ENCODE measurements at regions not wholly inside any gene's neighbourhood (a gene's known extent, or its start where the extent isn't known, plus 50 kb on each side); places are given as distances from the start of the nearest gene placed in this dataset.

DNA sequence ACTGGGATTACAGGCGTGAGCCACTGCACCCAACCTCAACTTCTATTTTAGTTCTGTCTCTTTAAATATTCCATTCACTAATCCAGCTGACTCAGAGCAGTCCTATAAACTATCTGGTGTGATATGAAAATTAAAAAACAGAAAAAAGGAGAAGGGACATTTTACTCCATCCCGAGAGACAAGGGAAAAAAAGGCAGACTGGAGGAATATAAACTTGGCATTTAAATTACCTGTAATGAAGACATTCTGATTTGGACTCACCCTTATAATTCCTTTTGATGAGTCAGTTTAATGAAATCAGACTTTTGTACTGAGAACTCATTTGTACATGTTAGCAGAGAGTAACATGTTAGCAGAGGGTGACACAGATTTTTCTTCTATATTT is 74.8 kb upstream of the RIOK3 start:
- H3K27ac Mint-ChIP-seq: peak overlapping the region; percentile 72
- no peak for DNase-seq (ENCODE audit: low spot score)
- no peaks in the 10 kb centered on the region for H3K9me3 Mint-ChIP-seq
- peaks cover 11% of the 10 kb centered on the region for H3K4me1 Mint-ChIP-seq (ENCODE audit: low read depth)
- H3K27me3 Mint-ChIP-seq (ENCODE audit: insufficient read depth): peaks cover 7% of the 10 kb centered on the region
- no peak overlapping the region for H3K4me3 Mint-ChIP-seq
- H3K36me3 Mint-ChIP-seq (ENCODE audit: low read depth): no peaks in the 10 kb centered on the region
- intact Hi-C loops (cut with micrococcal nuclease): loop anchor here (1.0 to 5.0 kb wide), 3 partner anchors 146 to 446 kb away; partner anchors contain the start of gene RBBP8

DNA sequence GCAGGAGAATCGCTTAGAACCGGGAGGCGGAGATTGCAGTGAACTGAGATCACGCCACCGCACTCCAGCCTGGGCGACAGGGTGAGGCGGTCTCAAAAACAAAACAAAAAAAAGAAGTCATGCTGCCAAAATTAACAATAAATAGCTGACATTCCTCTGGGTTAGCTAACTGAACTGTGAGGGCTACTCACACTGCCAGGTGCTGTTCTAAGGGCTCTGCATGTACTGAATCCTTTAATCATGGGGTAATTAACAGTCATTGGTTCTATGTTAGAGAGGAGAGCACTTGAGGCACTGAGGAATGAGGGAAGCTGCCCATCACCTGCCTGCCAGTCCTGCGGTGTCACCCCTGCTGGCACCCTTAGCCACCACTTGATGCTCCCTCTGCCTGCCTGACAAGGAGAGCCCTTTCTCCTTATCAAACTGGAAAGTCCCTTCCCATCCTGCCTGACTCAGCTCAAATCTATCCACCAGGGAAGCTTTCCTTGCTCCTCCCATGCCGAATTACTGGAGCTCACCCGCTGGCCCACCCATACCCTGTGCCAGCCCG is 73.0 kb upstream of the RIOK3 start:
- Mint-ChIP-seq H3K27ac (no peak overlapping the region), H3K4me1 (ENCODE audit: low read depth) (peaks cover 21% of the 10 kb centered on the region), H3K36me3 (ENCODE audit: low read depth) (no peaks in the 10 kb centered on the region), H3K4me3 (no peak overlapping the region), H3K9me3 (no peaks in the 10 kb centered on the region), H3K27me3 (ENCODE audit: insufficient read depth) (peaks cover 8% of the 10 kb centered on the region)
- intact Hi-C loops (cut with micrococcal nuclease): no loop called here
- DNase-seq (ENCODE audit: low spot score): no peak

DNA sequence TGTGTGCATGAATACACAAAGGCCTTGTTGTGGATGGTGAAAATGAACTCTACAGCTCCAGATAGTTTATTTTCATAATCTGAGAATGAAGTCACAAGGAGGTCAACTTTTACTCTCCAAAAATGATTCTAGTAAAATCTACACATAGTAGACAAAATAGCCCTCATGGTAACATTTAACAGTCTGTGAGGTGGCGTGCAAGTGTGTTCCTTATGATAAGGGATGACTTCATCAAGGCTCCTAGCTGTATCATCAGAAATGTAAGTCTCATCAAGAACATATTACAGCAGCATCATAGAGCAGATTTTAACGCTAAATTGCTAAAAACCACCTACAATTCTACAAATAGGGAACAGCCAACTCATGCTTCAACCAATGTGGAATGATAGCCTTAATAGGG is 72.3 kb upstream of the RIOK3 start:
- Mint-ChIP-seq H3K4me3 (no peak overlapping the region), H3K4me1 (ENCODE audit: low read depth) (peaks cover 26% of the 10 kb centered on the region), H3K27ac (no peak overlapping the region), H3K36me3 (ENCODE audit: low read depth) (no peaks in the 10 kb centered on the region), H3K27me3 (ENCODE audit: insufficient read depth) (peaks cover 6% of the 10 kb centered on the region), H3K9me3 (no peaks in the 10 kb centered on the region)
- no peak for DNase-seq (ENCODE audit: low spot score)
- intact Hi-C loops (cut with micrococcal nuclease): no loop called here

DNA sequence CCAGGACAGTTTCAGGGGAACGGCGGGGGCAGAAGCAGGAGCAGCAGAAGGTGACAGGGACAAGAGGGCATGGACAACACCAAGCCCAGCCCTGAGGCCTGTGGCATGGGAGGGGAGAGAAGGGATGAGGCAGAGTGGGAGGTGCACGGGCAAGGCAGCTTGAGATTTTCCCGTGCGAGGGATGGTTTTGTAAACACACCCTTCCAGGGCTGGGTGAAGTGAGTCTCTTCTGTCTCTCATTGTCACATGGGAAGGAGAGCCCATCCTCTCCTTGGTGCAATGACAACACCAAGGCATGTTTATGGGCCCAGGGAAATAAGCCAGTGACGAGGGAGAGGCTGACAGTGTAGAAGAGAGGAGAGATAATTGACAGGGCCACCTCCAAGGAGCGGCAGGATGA is 69.6 kb upstream of the RIOK3 start:
- H3K9me3 Mint-ChIP-seq: no peaks in the 10 kb centered on the region
- H3K27me3 Mint-ChIP-seq (ENCODE audit: insufficient read depth): peaks cover 1% of the 10 kb centered on the region
- no peak overlapping the region for H3K4me3 Mint-ChIP-seq
- H3K36me3 Mint-ChIP-seq (ENCODE audit: low read depth): no peaks in the 10 kb centered on the region
- H3K27ac Mint-ChIP-seq: no peak overlapping the region
- H3K4me1 Mint-ChIP-seq (ENCODE audit: low read depth): peaks cover 15% of the 10 kb centered on the region
- intact Hi-C loops (cut with micrococcal nuclease): no loop called here
- DNase-seq (ENCODE audit: low spot score): no peak

DNA sequence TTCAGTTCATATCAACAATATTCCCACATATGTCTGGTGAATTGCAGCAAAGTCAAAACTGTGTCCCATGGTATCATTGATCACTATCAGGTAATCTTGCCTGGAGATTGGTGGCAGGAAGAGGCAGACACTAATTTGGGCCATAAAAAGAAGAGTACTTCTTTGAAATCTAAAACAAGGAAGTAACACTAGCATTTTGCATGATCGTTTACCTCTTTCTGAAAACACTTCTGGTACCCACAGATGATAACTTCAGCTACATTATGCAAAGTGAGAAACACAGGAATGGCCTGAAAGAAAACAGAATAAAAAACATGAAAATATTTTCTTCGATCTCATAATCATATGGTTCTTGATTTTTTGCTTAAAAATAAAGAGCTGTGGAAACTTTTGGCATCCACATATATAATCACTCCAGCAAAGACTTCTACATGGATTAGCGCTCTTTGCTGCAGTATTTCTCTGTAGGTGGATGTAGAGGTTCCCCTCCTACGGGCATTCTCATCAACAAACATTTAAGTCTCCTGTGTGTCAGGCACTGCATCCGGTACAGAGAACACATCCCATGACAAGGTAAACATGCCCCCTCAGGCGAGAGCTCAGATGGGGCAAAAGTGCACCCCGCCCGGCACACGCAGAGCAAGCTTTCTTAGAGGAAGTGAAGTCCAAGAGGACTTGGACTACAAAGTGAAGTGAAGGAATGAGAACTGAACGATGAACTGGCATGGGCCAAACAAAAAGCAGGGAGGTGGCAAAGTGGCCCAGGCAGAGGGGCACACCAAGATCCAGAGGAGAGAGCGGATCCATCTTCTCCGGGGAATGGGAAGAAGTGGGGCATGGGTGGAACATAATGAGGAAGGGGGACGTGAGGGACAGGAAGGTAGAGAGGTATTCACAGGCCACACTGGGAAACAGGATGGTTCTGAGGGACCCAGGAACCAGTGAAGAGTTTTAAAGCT is 68.0 kb upstream of the RIOK3 start:
- Mint-ChIP-seq H3K4me1 (ENCODE audit: low read depth) (peaks cover 15% of the 10 kb centered on the region), H3K27me3 (ENCODE audit: insufficient read depth) (peaks cover 1% of the 10 kb centered on the region), H3K4me3 (peak overlapping the region; percentile 12), H3K9me3 (no peaks in the 10 kb centered on the region), H3K36me3 (ENCODE audit: low read depth) (no peaks in the 10 kb centered on the region), H3K27ac (peak overlapping the region; percentile 41)
- intact Hi-C loops (cut with micrococcal nuclease): no loop called here
- no peak for DNase-seq (ENCODE audit: low spot score)

DNA sequence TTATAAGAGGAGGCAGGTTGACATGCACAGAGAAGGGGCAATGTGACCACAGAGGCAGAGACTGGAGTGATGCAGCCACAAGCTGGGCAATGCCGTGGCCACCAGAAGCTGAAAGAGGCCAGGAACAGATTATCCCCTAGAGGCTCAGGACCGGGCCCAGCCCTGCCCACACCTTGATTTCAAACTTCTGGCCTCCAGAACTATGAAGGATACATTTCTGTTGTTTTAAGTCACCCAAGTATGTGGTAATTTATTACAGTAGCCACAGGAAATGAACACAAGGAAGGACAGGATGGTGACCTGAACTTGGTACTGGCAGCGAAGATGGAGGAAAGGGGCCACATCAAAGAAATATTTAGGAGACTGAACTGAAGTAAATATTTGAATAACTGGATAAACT is 66.8 kb upstream of the RIOK3 start:
- Mint-ChIP-seq H3K4me3 (no peak overlapping the region), H3K9me3 (no peaks in the 10 kb centered on the region), H3K36me3 (ENCODE audit: low read depth) (no peaks in the 10 kb centered on the region), H3K4me1 (ENCODE audit: low read depth) (peaks cover 15% of the 10 kb centered on the region), H3K27me3 (ENCODE audit: insufficient read depth) (peaks cover 1% of the 10 kb centered on the region), H3K27ac (no peak overlapping the region)
- no peak for DNase-seq (ENCODE audit: low spot score)
- intact Hi-C loops (cut with micrococcal nuclease): no loop called here

DNA sequence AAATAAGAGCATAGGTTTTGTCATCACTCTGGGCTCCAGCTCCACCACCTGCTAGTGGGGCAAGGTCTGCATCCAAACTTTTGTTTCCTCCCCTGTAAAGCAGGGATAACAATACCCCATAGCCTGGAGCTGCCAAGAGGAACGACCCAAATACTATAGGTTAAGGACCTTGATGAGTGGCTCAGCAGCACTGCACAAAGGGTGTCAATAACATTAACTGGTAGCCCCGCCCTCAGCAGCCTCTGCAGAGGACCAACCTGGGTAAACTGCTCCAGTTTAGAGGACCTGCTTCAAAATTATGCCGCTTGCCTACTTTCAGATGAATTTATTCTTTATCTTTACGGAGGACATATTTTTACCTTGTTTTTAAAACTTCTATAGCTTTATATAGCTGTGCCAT is 65.8 kb upstream of the RIOK3 start:
- H3K4me3 Mint-ChIP-seq: no peak overlapping the region
- peaks cover 15% of the 10 kb centered on the region for H3K4me1 Mint-ChIP-seq (ENCODE audit: low read depth)
- DNase-seq (ENCODE audit: low spot score): no peak
- intact Hi-C loops (cut with micrococcal nuclease): no loop called here
- peaks cover 1% of the 10 kb centered on the region for H3K27me3 Mint-ChIP-seq (ENCODE audit: insufficient read depth)
- H3K36me3 Mint-ChIP-seq (ENCODE audit: low read depth): no peaks in the 10 kb centered on the region
- H3K27ac Mint-ChIP-seq: no peak overlapping the region
- no peaks in the 10 kb centered on the region for H3K9me3 Mint-ChIP-seq

DNA sequence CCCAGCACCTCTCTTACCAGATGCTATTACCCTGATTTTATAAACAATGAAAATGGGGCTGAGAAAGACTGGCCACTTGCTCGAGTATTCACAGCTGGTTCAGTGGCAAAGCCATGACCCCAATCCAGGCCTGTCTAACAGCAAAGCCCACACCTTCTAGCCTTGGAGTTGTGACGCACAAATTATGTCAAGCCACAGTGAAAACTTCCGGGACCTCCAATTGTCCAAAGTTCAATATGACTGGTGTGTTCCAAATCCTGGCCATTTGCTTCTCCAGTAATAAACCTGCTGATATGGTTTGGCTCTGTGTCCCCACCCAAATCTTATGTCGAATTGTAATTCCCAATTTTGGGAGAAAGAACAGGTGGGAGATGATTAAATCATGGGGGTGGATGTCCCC is 64.7 kb upstream of the RIOK3 start:
- Mint-ChIP-seq H3K4me3 (no peak overlapping the region), H3K4me1 (ENCODE audit: low read depth) (peaks cover 15% of the 10 kb centered on the region), H3K9me3 (no peaks in the 10 kb centered on the region), H3K36me3 (ENCODE audit: low read depth) (no peaks in the 10 kb centered on the region), H3K27ac (no peak overlapping the region), H3K27me3 (ENCODE audit: insufficient read depth) (peaks cover 1% of the 10 kb centered on the region)
- no peak for DNase-seq (ENCODE audit: low spot score)
- intact Hi-C loops (cut with micrococcal nuclease): no loop called here

DNA sequence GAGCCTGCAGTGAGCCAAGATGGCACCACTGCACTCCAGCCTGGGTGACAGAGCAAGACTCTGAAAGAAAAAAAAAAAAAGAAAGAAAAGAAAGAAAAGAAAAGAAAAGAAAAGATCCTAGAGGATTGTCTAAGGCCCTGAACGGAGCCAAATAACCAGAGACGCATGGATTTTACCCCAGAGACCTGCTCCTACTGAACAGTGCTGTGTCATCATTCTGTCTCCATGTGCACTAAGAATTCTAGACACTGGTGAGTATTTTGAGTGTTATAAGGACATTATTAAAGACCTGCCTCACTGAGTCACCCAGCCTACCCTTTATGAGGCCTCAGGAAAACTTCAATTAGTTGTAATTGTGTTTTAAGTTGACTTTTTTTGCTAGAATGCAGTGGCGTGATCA is 61.9 kb upstream of the RIOK3 start:
- Mint-ChIP-seq H3K4me1 (ENCODE audit: low read depth) (no peaks in the 10 kb centered on the region), H3K36me3 (ENCODE audit: low read depth) (peaks cover 5% of the 10 kb centered on the region), H3K9me3 (no peaks in the 10 kb centered on the region), H3K27me3 (ENCODE audit: insufficient read depth) (no peaks in the 10 kb centered on the region), H3K4me3 (no peak overlapping the region), H3K27ac (no peak overlapping the region)
- DNase-seq (ENCODE audit: low spot score): no peak
- intact Hi-C loops (cut with micrococcal nuclease): no loop called here

DNA sequence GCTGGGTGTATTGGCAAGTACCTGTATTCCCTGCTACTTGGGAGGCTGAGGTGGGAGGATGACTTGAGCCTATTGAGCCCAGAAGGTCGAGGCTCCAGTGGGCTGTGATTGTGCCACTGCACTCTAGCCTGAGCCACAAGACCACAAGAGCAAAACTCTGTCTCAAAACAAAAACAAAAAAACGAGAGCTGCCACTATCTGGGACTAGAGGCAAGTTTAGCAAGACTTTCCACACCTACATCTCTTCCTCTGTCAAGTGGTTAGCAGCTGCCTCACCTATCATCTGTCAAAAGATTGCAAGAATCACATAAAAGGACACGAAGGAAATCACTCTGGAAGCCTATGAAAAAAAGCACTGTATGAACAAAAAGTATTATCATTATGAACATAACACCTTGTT is 55.2 kb upstream of the RIOK3 start:
- no peaks in the 10 kb centered on the region for H3K27me3 Mint-ChIP-seq (ENCODE audit: insufficient read depth)
- H3K4me1 Mint-ChIP-seq (ENCODE audit: low read depth): peaks cover 25% of the 10 kb centered on the region
- intact Hi-C loops (cut with micrococcal nuclease): loop anchor here (2.0 to 5.0 kb wide), 2 partner anchors 21 to 261 kb away; partner anchors contain the start of gene CABLES1
- H3K9me3 Mint-ChIP-seq: no peaks in the 10 kb centered on the region
- DNase-seq (ENCODE audit: low spot score): peak; percentile 5
- H3K27ac Mint-ChIP-seq: peak overlapping the region; percentile 8
- H3K36me3 Mint-ChIP-seq (ENCODE audit: low read depth): peaks cover 8% of the 10 kb centered on the region
- H3K4me3 Mint-ChIP-seq: no peak overlapping the region

DNA sequence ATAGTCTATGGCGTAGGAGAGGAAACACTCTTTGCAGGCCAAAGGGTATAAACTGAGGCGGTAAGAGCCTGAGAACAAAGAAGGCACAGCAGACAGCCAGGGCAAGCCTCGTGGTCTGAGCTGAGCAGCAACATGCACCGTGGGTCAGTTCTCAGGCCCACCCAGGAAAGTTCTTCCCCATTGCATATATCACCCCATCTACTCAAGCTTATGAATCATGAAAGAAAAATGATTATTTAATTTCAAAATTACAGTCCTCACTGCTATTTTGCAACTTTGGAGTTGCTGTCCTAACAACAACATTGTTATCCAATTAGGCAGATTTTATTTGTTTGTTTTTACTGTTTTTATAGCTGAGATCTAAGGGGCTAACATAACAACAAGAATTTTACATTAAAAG is 54.7 kb upstream of the RIOK3 start:
- intact Hi-C loops (cut with micrococcal nuclease): loop anchor here (5.0 kb wide), 1 partner anchor 261 kb away; the partner anchor contains the start of gene CABLES1
- no peaks in the 10 kb centered on the region for H3K9me3 Mint-ChIP-seq
- no peak overlapping the region for H3K4me3 Mint-ChIP-seq
- H3K27me3 Mint-ChIP-seq (ENCODE audit: insufficient read depth): no peaks in the 10 kb centered on the region
- peaks cover 25% of the 10 kb centered on the region for H3K4me1 Mint-ChIP-seq (ENCODE audit: low read depth)
- peaks cover 8% of the 10 kb centered on the region for H3K36me3 Mint-ChIP-seq (ENCODE audit: low read depth)
- no peak for DNase-seq (ENCODE audit: low spot score)
- no peak overlapping the region for H3K27ac Mint-ChIP-seq

DNA sequence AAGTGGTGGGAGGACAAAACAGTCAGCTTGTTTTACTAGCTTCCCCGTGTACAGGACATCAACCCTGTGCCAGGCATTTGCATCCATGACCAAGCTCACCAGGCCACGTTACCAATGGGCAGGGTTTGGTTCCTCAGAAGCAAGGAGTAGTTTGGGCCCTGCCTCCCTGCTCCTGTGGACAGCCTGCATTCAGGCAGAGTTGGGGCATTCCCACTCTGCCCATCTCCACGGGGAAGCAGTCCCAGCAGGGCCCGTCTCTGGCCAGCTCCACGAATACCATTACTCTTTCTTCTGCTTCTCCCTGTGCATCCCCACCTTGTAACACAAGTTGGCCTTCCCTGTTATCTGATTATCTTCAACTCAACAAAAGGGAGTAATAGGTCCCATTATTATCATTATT is 54.0 kb upstream of the RIOK3 start:
- H3K4me3 Mint-ChIP-seq: no peak overlapping the region
- H3K4me1 Mint-ChIP-seq (ENCODE audit: low read depth): peaks cover 25% of the 10 kb centered on the region
- no peak for DNase-seq (ENCODE audit: low spot score)
- peaks cover 8% of the 10 kb centered on the region for H3K36me3 Mint-ChIP-seq (ENCODE audit: low read depth)
- H3K27ac Mint-ChIP-seq: no peak overlapping the region
- no peaks in the 10 kb centered on the region for H3K27me3 Mint-ChIP-seq (ENCODE audit: insufficient read depth)
- intact Hi-C loops (cut with micrococcal nuclease): loop anchor here (5.0 kb wide), 1 partner anchor 262 kb away; the partner anchor contains the start of gene CABLES1
- H3K9me3 Mint-ChIP-seq: no peaks in the 10 kb centered on the region

DNA sequence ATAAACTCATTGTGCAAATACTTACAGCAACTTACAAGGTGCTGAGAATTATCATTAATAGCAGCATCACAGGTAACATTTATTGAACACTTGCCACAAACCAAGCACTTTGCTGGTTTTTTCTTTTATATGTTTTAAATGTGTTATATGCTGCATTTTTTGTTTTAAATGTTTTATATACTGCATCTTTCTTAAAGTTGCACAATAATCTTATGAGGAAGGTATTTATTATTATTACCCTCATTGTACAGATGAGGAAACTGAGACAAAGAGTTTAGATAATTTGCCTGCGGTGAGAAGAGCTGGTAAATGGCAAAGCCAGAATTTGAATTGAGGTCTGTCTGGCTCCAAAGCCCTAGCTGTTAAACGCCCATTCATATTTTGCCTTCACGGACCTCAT is 52.2 kb upstream of the RIOK3 start:
- intact Hi-C loops (cut with micrococcal nuclease): no loop called here
- no peak overlapping the region for H3K4me3 Mint-ChIP-seq
- H3K27me3 Mint-ChIP-seq (ENCODE audit: insufficient read depth): no peaks in the 10 kb centered on the region
- H3K4me1 Mint-ChIP-seq (ENCODE audit: low read depth): peaks cover 25% of the 10 kb centered on the region
- H3K27ac Mint-ChIP-seq: no peak overlapping the region
- peaks cover 3% of the 10 kb centered on the region for H3K36me3 Mint-ChIP-seq (ENCODE audit: low read depth)
- DNase-seq (ENCODE audit: low spot score): no peak
- H3K9me3 Mint-ChIP-seq: no peaks in the 10 kb centered on the region
